Neural progenitor cell (in vitro differentiated cells): ENCODE measurements at regions not wholly inside any gene's neighbourhood (a gene's known extent, or its start where the extent isn't known, plus 50 kb on each side); places are given as distances from the start of the nearest gene placed in this dataset.

ENCODE experiments used
- DNase-seq: peaks from one replicate; pipeline ENCODE4 v3.0.0-alpha.2; 2016; ENCODE audit warnings: low spot score
- H2AFZ ChIP-seq: fragments of 200-600 bp; sonication (generic); replicated peaks from 2 replicates; pipeline ENCODE4 v1.6.1; 2016; ENCODE audit warnings: antibody characterized with exemption
- H3F3A ChIP-seq: fragments of 200-600 bp; sonication (generic); 2 replicates; pipeline ENCODE4 v1.6.1; 2016; ENCODE audit warnings: antibody characterized with exemption, low read depth
- H3K27ac ChIP-seq: fragments of 200-600 bp; sonication (generic); 2 replicates; pipeline ENCODE4 v1.5.1; 2016; ENCODE audit warnings: mild to moderate bottlenecking
- H3K27me3 ChIP-seq: fragments of 200-600 bp; sonication (generic); 2 replicates; pipeline ENCODE4 v1.6.1; 2016; ENCODE audit warnings: mild to moderate bottlenecking, moderate library complexity
- H3K36me3 ChIP-seq: fragments of 200-600 bp; sonication (generic); 2 replicates; pipeline ENCODE4 v1.5.1; 2016
- H3K4me1 ChIP-seq: fragments of 200-600 bp; sonication (generic); 2 replicates; pipeline ENCODE4 v1.6.1; 2016; ENCODE audit warnings: mixed run types
- H3K4me2 ChIP-seq: fragments of 200-600 bp; sonication (generic); 2 replicates; pipeline ENCODE4 v1.6.1; 2016
- H3K4me3 ChIP-seq: fragments of 200-600 bp; sonication (generic); 2 replicates; pipeline ENCODE4 v1.5.1; 2016
- H3K79me2 ChIP-seq: fragments of 200-600 bp; sonication (generic); 2 replicates; pipeline ENCODE4 v1.6.1; 2016; ENCODE audit warnings: low read depth
- H3K9ac ChIP-seq: fragments of 200-600 bp; sonication (generic); 2 replicates; pipeline ENCODE4 v1.6.1; 2016
- H3K9me3 ChIP-seq: fragments of 200-600 bp; sonication (generic); 2 replicates; pipeline ENCODE4 v1.5.1; 2016; ENCODE audit warnings: low read depth
- H4K20me1 ChIP-seq: fragments of 200-600 bp; sonication (generic); 2 replicates; pipeline ENCODE4 v1.6.1; 2016; ENCODE audit warnings: low read depth
- H3K27ac Mint-ChIP-seq: 3 replicates; pipeline ENCODE4 v1.8.0; 2021; ENCODE audit warnings: mixed read lengths
- H3K27me3 Mint-ChIP-seq: 2 replicates; pipeline ENCODE4 v1.8.0; 2022; ENCODE audit warnings: low read depth, mild to moderate bottlenecking, inconsistent platforms, moderate library complexity, mixed read lengths; ENCODE audit not compliant: insufficient read depth
- H3K36me3 Mint-ChIP-seq: 3 replicates; pipeline ENCODE4 v1.8.0; 2021; ENCODE audit warnings: mixed read lengths
- H3K4me1 Mint-ChIP-seq: 3 replicates; pipeline ENCODE4 v1.8.0; 2021; ENCODE audit warnings: mixed read lengths
- H3K4me3 Mint-ChIP-seq: 3 replicates; pipeline ENCODE4 v1.8.0; 2021; ENCODE audit warnings: mild to moderate bottlenecking, moderate library complexity, mixed read lengths
- H3K9me3 Mint-ChIP-seq: 3 replicates; pipeline ENCODE4 v1.8.0; 2020; ENCODE audit warnings: mixed read lengths
- EZH2 ChIP-seq: fragments of 200-600 bp; sonication (generic); IDR thresholded peaks from 2 replicates; pipeline ENCODE4 v1.6.1; 2017; ENCODE audit warnings: antibody characterized with exemption, mild to moderate bottlenecking, moderate library complexity
- EZH2phosphoT487 ChIP-seq: fragments of 200-600 bp; sonication (generic); IDR thresholded peaks from 2 replicates; pipeline ENCODE4 v1.6.1; 2017; ENCODE audit warnings: antibody characterized with exemption
- TF ChIP-seq, protein P1 (sequence below): fragments of 200-600 bp; sonication (generic); IDR thresholded peaks from 2 replicates; pipeline ENCODE4 v1.5.1; 2017; ENCODE audit warnings: antibody characterized with exemption, mild to moderate bottlenecking

- Mint-ChIP-seq H3K4me1 (no peaks in the 10 kb centered on the region), H3K27ac (no peak overlapping the region), H3K9me3 (no peaks in the 10 kb centered on the region), H3K27me3 (no peaks in the 10 kb centered on the region), H3K4me3 (no peak overlapping the region), H3K36me3 (no peaks in the 10 kb centered on the region)
- Histone ChIP-seq H3K27me3 (no peaks in the 10 kb centered on the region), H4K20me1 (no peaks in the 10 kb centered on the region), H3K4me1 (no peaks in the 10 kb centered on the region), H3K9ac (no peak overlapping the region), H3K9me3 (no peaks in the 10 kb centered on the region), H3K27ac (no peak overlapping the region), H3K4me3 (no peak overlapping the region), H3K4me2 (no peak overlapping the region), H3K79me2 (no peaks in the 10 kb centered on the region), H3K36me3 (no peaks in the 10 kb centered on the region), H2AFZ (no peak overlapping the region), H3F3A (no peaks in the 10 kb centered on the region)
- TF ChIP-seq EZH2, result no peak
- no peak for TF ChIP-seq EZH2phosphoT487
- TF ChIP-seq, protein P1, sequence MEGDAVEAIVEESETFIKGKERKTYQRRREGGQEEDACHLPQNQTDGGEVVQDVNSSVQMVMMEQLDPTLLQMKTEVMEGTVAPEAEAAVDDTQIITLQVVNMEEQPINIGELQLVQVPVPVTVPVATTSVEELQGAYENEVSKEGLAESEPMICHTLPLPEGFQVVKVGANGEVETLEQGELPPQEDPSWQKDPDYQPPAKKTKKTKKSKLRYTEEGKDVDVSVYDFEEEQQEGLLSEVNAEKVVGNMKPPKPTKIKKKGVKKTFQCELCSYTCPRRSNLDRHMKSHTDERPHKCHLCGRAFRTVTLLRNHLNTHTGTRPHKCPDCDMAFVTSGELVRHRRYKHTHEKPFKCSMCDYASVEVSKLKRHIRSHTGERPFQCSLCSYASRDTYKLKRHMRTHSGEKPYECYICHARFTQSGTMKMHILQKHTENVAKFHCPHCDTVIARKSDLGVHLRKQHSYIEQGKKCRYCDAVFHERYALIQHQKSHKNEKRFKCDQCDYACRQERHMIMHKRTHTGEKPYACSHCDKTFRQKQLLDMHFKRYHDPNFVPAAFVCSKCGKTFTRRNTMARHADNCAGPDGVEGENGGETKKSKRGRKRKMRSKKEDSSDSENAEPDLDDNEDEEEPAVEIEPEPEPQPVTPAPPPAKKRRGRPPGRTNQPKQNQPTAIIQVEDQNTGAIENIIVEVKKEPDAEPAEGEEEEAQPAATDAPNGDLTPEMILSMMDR, result no peak
- no peak for DNase-seq
These were observed 97.7 kb upstream of the P2RY1 start for GRCh38 chr3:152737021-152737908.

GRCh38 chr3:152738656-152739055, 96.3 kb upstream of the P2RY1 start:
- H3K79me2 ChIP-seq, result no peaks in the 10 kb centered on the region
- H3K27ac ChIP-seq, result no peak overlapping the region
- H3K4me3 ChIP-seq, result no peak overlapping the region
- Mint-ChIP-seq H3K9me3 (no peaks in the 10 kb centered on the region), H3K36me3 (no peaks in the 10 kb centered on the region), H3K27ac (no peak overlapping the region), H3K4me3 (no peak overlapping the region), H3K27me3 (no peaks in the 10 kb centered on the region), H3K4me1 (no peaks in the 10 kb centered on the region)
- H3K4me2 ChIP-seq, result no peak overlapping the region
- H3K9me3 ChIP-seq, result no peaks in the 10 kb centered on the region
- DNase-seq, result no peak
- no peak overlapping the region for H3K9ac ChIP-seq
- TF ChIP-seq EZH2phosphoT487 (no peak), EZH2 (no peak)
- TF ChIP-seq, protein P1, result no peak
- no peaks in the 10 kb centered on the region for H3K27me3 ChIP-seq
- H3K4me1 ChIP-seq, result no peaks in the 10 kb centered on the region
- H2AFZ ChIP-seq, result no peak overlapping the region
- no peaks in the 10 kb centered on the region for H3F3A ChIP-seq
- no peaks in the 10 kb centered on the region for H3K36me3 ChIP-seq
- H4K20me1 ChIP-seq, result no peaks in the 10 kb centered on the region

GRCh38 chr3:152742368-152743347, 92.3 kb upstream of the P2RY1 start:
- Histone ChIP-seq H3K9ac (no peak overlapping the region), H3K4me3 (no peak overlapping the region), H3K4me1 (no peaks in the 10 kb centered on the region), H3K27me3 (no peaks in the 10 kb centered on the region), H3F3A (no peaks in the 10 kb centered on the region), H4K20me1 (no peaks in the 10 kb centered on the region), H2AFZ (no peak overlapping the region), H3K36me3 (no peaks in the 10 kb centered on the region), H3K4me2 (no peak overlapping the region), H3K27ac (no peak overlapping the region), H3K9me3 (no peaks in the 10 kb centered on the region), H3K79me2 (no peaks in the 10 kb centered on the region)
- no peak for DNase-seq
- no peaks in the 10 kb centered on the region for H3K9me3 Mint-ChIP-seq
- no peaks in the 10 kb centered on the region for H3K36me3 Mint-ChIP-seq
- no peak overlapping the region for H3K4me3 Mint-ChIP-seq
- H3K27me3 Mint-ChIP-seq, result peaks cover 4% of the 10 kb centered on the region
- no peaks in the 10 kb centered on the region for H3K4me1 Mint-ChIP-seq
- TF ChIP-seq EZH2 (no peak), EZH2phosphoT487 (no peak)
- TF ChIP-seq, protein P1, result no peak
- no peak overlapping the region for H3K27ac Mint-ChIP-seq
